Body of pancreas (tissue), 4 donors: ENCODE measurements at regions not wholly inside any gene's neighbourhood (a gene's known extent, or its start where the extent isn't known, plus 50 kb on each side); places are given as distances from the start of the nearest gene placed in this dataset. TPM values are rescaled to one million over a fixed set of nuclear protein-coding genes. Genes with fewer than 3 reads are reported as not detected.

ENCODE experiments used
- ATAC-seq: fragments of 150-250 bp; one replicate; pipeline ENCODE4 v1.9.1; 2016
- DNase-seq, 4 donors: peaks; one replicate each; pipeline ENCODE4 v3.0.0-alpha.2; 2019
- H3K27ac ChIP-seq, 4 donors: fragments of 200-600 bp; sonication (generic); 1 replicate in 3 of 4; 2 replicates in 1 of 4; pipeline versions ENCODE4 v1.5.1 to v1.6.1; 2016 to 2019; ENCODE audit warnings: mild to moderate bottlenecking in 1 of 4, mixed read lengths in 1 of 4, moderate library complexity in 1 of 4
- H3K27me3 ChIP-seq, 2 donors: fragments of 200-600 bp; sonication (generic); one replicate each; pipeline ENCODE4 v1.6.0; 2016; ENCODE audit warnings: mild to moderate bottlenecking in 1 of 2
- H3K36me3 ChIP-seq, 2 donors: fragments of 200-600 bp; sonication (generic); replicated peaks in 1 of 2; 2 replicates each; pipeline ENCODE4 v1.5.1; 2016; ENCODE audit warnings: low read depth in 2 of 2; ENCODE audit not compliant: insufficient read depth in 1 of 2
- H3K4me1 ChIP-seq: fragments of 200-600 bp; sonication (generic); one replicate; pipeline ENCODE4 v1.6.0; 2016
- H3K4me3 ChIP-seq, 2 donors: fragments of 200-600 bp; sonication (generic); 1 replicate in 1 of 2; 2 replicates in 1 of 2; pipeline ENCODE4 v1.5.1; 2016 to 2019
- H3K9me3 ChIP-seq, 3 donors: fragments of 200-600 bp; sonication (generic); 1 replicate in 2 of 3; 2 replicates in 1 of 3; pipeline ENCODE4 v1.5.1; 2016
- CTCF ChIP-seq, 7 experiments: fragments of 450-650 bp in 4 of 7; fragments of 200-600 bp in 3 of 7; sonication (generic) in 3 of 7; IDR thresholded peaks; one replicate each; pipeline ENCODE4 v1.5.1; 2016 to 2019; ENCODE audit warnings: antibody characterized with exemption in 7 of 7
- POLR2A ChIP-seq, 3 donors: fragments of 450-650 bp; IDR thresholded peaks; one replicate each; pipeline ENCODE4 v1.6.1; 2016; ENCODE audit warnings: antibody characterized with exemption in 3 of 3, mild to moderate bottlenecking in 2 of 3
- intact Hi-C: fragments of 100-400 bp; cut with DNase I; formaldehyde crosslinking; loops from one replicate; pipeline ENCODE4 v1.15.1; 2023
- small RNA-seq: library from RNA; depleted of rRNA; stranded (forward); fragments of <200 nt; gene quantifications from one replicate; pipeline ENCODE3, GENCODE V24; 2016

- H3K4me3 ChIP-seq = no peak overlapping the region
- peaks cover 14% of the 10 kb centered on the region for H3K4me1 ChIP-seq
- DNase-seq (no peak), ATAC-seq (no peak)
- H3K27ac ChIP-seq = no peak overlapping the region
- H3K36me3 ChIP-seq = no peaks in the 10 kb centered on the region
- TF ChIP-seq POLR2A (IDR thresholded peaks at IDR 0.05) (no peak), CTCF (IDR thresholded peaks at IDR 0.05) (no peak)
- intact Hi-C loops = no loop called here
- no peaks in the 10 kb centered on the region for H3K27me3 ChIP-seq
- H3K9me3 ChIP-seq = no peaks in the 10 kb centered on the region
These were observed 52.4 kb upstream of the IGFBP7 start for GRCh38 chr4:57162499-57163019.

Small RNA genes lying in the stretch of these regions (small RNA-seq; reads per million reads assigned to genes)
- gene SRIP1 = not detected
